Right atrium auricular region (tissue), 2 donors: ENCODE measurements at regions not wholly inside any gene's neighbourhood (a gene's known extent, or its start where the extent isn't known, plus 50 kb on each side); places are given as distances from the start of the nearest gene placed in this dataset.

Experiments used
- DNase-seq: peaks from one replicate; pipeline ENCODE4 v3.0.0-alpha.2; 2019; ENCODE audit warnings: low spot score
- H3K27ac ChIP-seq, 2 donors: fragments of 200-600 bp; sonication (generic); 1 replicate in 1 of 2; 2 replicates in 1 of 2; pipeline ENCODE4 v1.5.1; 2016 to 2019
- H3K27me3 ChIP-seq, 2 donors: fragments of 200-600 bp; sonication (generic); one replicate each; pipeline versions ENCODE4 v1.5.1 to v1.6.0; 2017 to 2019
- H3K36me3 ChIP-seq: fragments of 200-600 bp; sonication (generic); one replicate; pipeline ENCODE4 v1.5.1; 2016
- H3K4me1 ChIP-seq, 2 donors: fragments of 200-600 bp; sonication (generic); one replicate each; pipeline versions ENCODE4 v1.5.1 to v1.6.0; 2017 to 2019
- H3K4me3 ChIP-seq, 2 donors: fragments of 200-600 bp; sonication (generic); 1 replicate in 1 of 2; 2 replicates in 1 of 2; pipeline ENCODE4 v1.5.1; 2017 to 2019; ENCODE audit warnings: mild to moderate bottlenecking in 1 of 2, moderate library complexity in 1 of 2
- H3K9me3 ChIP-seq, 2 donors: fragments of 200-600 bp; sonication (generic); one replicate each; pipeline ENCODE4 v1.5.1; 2019
- CTCF ChIP-seq, 2 donors: fragments of 200-600 bp; sonication (generic); IDR thresholded peaks; one replicate each; pipeline ENCODE4 v1.5.1; 2019; ENCODE audit warnings: antibody characterized with exemption in 2 of 2

DNA sequence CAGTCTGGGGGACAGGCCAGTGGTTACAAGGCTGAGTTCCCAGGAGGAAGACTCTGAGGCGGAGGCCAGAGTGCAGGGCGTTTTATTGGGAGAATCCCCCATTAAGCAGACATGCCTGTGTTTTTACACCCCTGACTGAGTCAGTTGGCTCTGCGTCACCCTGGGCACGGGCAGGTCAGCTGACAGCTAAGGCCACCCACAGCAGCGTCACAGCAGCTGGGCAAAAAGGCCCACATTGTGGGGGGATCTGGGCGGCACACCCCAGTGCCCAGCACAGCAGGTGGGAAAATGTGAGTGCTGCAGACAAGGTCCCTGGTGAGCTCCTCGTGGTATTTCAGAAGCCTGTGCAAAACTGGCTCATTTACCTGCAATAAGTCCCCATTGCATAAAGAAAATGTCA is 184.7 kb downstream of the AACS start:
- Histone ChIP-seq H3K4me1 (no peaks in the 10 kb centered on the region), H3K27me3 (no peaks in the 10 kb centered on the region), H3K9me3 (no peaks in the 10 kb centered on the region), H3K4me3 (no peak overlapping the region), H3K27ac (no peak overlapping the region), H3K36me3 (no peaks in the 10 kb centered on the region)
- no peak for TF ChIP-seq CTCF (IDR thresholded peaks at IDR 0.05)
- DNase-seq, result no peak

- Histone ChIP-seq H3K27ac (no peak overlapping the region), H3K27me3 (no peaks in the 10 kb centered on the region), H3K9me3 (no peaks in the 10 kb centered on the region), H3K4me1 (no peaks in the 10 kb centered on the region), H3K36me3 (no peaks in the 10 kb centered on the region), H3K4me3 (no peak overlapping the region)
- DNase-seq, result no peak
- TF ChIP-seq CTCF (IDR thresholded peaks at IDR 0.05), result no peak
These were observed 189.0 kb downstream of the AACS start for GRCh38 chr12:125254236-125254635.

DNA sequence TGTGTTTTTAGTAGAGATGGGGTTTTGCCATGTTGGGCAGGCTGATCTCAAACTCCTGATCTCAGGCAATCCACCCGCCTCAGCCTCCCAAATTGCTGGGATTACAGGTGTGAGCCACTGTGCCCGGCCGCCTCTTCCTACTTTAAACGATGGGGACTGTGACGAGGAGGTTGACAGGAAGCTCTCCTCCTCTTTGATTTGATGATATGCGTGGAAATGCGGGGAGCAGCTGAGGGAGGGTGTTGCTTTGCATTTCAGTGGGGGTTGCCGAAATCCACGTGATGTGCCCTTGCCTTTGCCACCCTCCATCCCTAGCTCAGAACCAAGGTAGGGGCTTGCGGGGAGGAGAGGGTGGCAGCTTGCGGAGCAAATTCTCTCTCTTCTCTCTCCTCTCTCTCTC is 189.6 kb downstream of the AACS start:
- Histone ChIP-seq H3K27ac (no peak overlapping the region), H3K27me3 (no peaks in the 10 kb centered on the region), H3K36me3 (no peaks in the 10 kb centered on the region), H3K4me3 (no peak overlapping the region), H3K4me1 (no peaks in the 10 kb centered on the region), H3K9me3 (no peaks in the 10 kb centered on the region)
- DNase-seq, result no peak
- no peak for TF ChIP-seq CTCF (IDR thresholded peaks at IDR 0.05)

GRCh38 chr12:125255935-125256633 is 190.8 kb downstream of the AACS start:
- Histone ChIP-seq H3K36me3 (no peaks in the 10 kb centered on the region), H3K27ac (no peak overlapping the region), H3K27me3 (no peaks in the 10 kb centered on the region), H3K4me1 (no peaks in the 10 kb centered on the region), H3K9me3 (no peaks in the 10 kb centered on the region), H3K4me3 (no peak overlapping the region)
- no peak for DNase-seq
- no peak for TF ChIP-seq CTCF (IDR thresholded peaks at IDR 0.05)

GRCh38 chr12:125256634-125256936 is 191.3 kb downstream of the AACS start:
- TF ChIP-seq CTCF (IDR thresholded peaks at IDR 0.05), result no peak
- no peak for DNase-seq
- Histone ChIP-seq H3K27me3 (no peaks in the 10 kb centered on the region), H3K4me1 (no peaks in the 10 kb centered on the region), H3K9me3 (no peaks in the 10 kb centered on the region), H3K27ac (no peak overlapping the region), H3K4me3 (no peak overlapping the region), H3K36me3 (no peaks in the 10 kb centered on the region)

DNA sequence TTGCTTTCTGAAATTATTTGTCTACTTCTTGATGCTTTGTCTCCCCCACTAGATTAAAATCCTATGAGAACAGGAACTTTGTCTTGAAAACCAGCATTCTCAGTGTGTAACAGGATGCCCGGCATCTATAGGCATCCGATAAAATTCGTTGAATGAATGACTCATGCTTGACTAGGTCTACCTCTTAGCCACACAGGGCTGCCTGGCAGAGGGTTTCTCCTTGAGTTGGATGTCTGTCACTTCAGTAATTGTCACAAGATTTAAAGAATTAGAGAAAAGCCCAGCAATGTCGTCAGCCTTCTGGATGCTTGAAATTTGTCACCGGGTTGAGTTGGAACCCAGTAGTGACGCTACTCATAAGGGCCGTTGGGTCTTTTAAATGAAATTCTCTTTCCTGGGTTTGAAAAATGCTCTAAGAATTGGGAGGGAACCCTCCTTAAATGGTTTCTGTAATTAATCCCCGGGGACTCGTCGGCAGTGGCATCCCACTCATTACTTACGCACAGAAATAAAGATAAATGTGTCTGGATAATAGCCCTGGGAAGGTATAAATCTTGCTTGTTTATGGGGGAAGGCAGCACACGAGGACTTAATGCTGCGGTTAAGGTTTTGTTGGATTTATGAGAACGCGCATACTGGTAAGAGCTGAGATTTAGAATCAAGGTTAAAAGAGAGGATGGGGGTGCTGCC is 194.1 kb downstream of the AACS start:
- Histone ChIP-seq H3K27me3 (no peaks in the 10 kb centered on the region), H3K4me1 (no peaks in the 10 kb centered on the region), H3K27ac (no peak overlapping the region), H3K9me3 (no peaks in the 10 kb centered on the region), H3K36me3 (no peaks in the 10 kb centered on the region), H3K4me3 (no peak overlapping the region)
- TF ChIP-seq CTCF (IDR thresholded peaks at IDR 0.05), result no peak
- no peak for DNase-seq
